Heart right ventricle (tissue), 16 donors: ENCODE measurements at regions not wholly inside any gene's neighbourhood (a gene's known extent, or its start where the extent isn't known, plus 50 kb on each side); places are given as distances from the start of the nearest gene placed in this dataset.

Experiments used
- ATAC-seq, 8 donors: fragments of 200-7000 bp; cut with Tn5 transposase; one replicate each; pipeline ENCODE4 v1.9.1; 2020; ENCODE audit warnings: mild to moderate bottlenecking in 8 of 8, moderate library complexity in 8 of 8, moderate number of reproducible peaks in 1 of 8
- DNase-seq, 2 donors: peaks; one replicate each; pipeline ENCODE4 v3.0.0-alpha.2; 2020
- H3K27ac ChIP-seq, 10 donors: fragments of 200-600 bp; sonication (generic) in 2 of 10; one replicate each; pipeline versions ENCODE4 v1.5.0 to v1.8.0; 2020 to 2022; ENCODE audit warnings: mild to moderate bottlenecking in 3 of 10
- H3K27me3 ChIP-seq, 7 donors: fragments of 200-600 bp; one replicate each; pipeline ENCODE4 v1.8.0; 2021 to 2022; ENCODE audit warnings: mild to moderate bottlenecking in 2 of 7
- H3K36me3 ChIP-seq, 9 donors: fragments of 200-600 bp; sonication (generic) in 1 of 9; one replicate each; pipeline versions ENCODE4 v1.5.0 to v1.8.0; 2020 to 2022; ENCODE audit warnings: mild to moderate bottlenecking in 2 of 9
- H3K4me1 ChIP-seq, 9 donors: fragments of 200-600 bp; sonication (generic) in 1 of 9; one replicate each; pipeline versions ENCODE4 v1.5.0 to v1.8.0; 2020 to 2022; ENCODE audit warnings: mild to moderate bottlenecking in 4 of 9
- H3K4me3 ChIP-seq, 10 donors: fragments of 200-600 bp; sonication (generic) in 2 of 10; one replicate each; pipeline versions ENCODE4 v1.5.0 to v1.8.0; 2020 to 2022; ENCODE audit warnings: mild to moderate bottlenecking in 7 of 10, moderate library complexity in 2 of 10
- H3K9me3 ChIP-seq, 11 donors: fragments of 200-600 bp in 10 of 11; sonication (generic) in 2 of 11; one replicate each; pipeline versions ENCODE4 v1.5.0 to v1.8.0; 2013 to 2022; ENCODE audit warnings: mild to moderate bottlenecking in 2 of 11, control low read depth in 1 of 11, moderate library complexity in 1 of 11
- CTCF ChIP-seq, 9 donors: fragments of 200-600 bp; sonication (generic) in 2 of 9; IDR thresholded peaks; one replicate each; pipeline versions ENCODE4 v1.5.0 to v1.8.0; 2021 to 2022; ENCODE audit warnings: antibody characterized with exemption in 9 of 9, mild to moderate bottlenecking in 5 of 9, moderate library complexity in 1 of 9
- WGBS, 2 donors: extraction: QIAGEN DNeasy Blood & Tissue Kit; methylation state at CpG; one replicate each; pipeline ENCODE4 v1.1.7; 2013; ENCODE audit warnings: inconsistent platforms in 1 of 2; 5-methylcytosine and 5-hydroxymethylcytosine counted together
- intact Hi-C, 10 donors: fragments of 100-400 bp; cut with DNase I; formaldehyde crosslinking; loops; one replicate each; pipeline versions ENCODE4 v1.11.1 to v1.14.2; 2022
- donor health status: Arrhythmogenic right ventricular cardiomyopathy.
- donor health status: ischemic (EF 13 %, LVEDD 7.1; RV severe dilation, severe dysfunction).
- donor health status: healthy with polysubstance abuse.
- donor health status: DM: no; HTN: yes; CAD: no.
- donor health status: DM: no; HTN: no; CAD: no.
- donor health status: ischemic (EF 25% LVEDD 6.9; RV normal size, moderate dysfunction).
- donor health status: ischemic (EF 25% LVEDD 5.7; RV mildly dilated, moderate dysfunction).
- donor health status: healthy.
- donor health status: DM: yes; HTN: yes; CAD: no.
- donor health status: Ischemic cardiomyopathy.
- donor health status: ischemic (EF 35%, LVEDD 5.7; RV mildly dilated, moderate dysfunction).
- donor health status: nonischemic (EF 11% LVEDD 7.7; RV severe dilation, severe dysfunction).
- donor health status: DM: yes; HTN: yes; CAD: no.
- donor health status: PGD.
- donor health status: ischemic (EF 29% LVEDD 5.4; RV normal size, mild dysfunction).
- donor health status: nonischemic (EF 23%, LVEDD 6.1; RV moderate dilation, normal function).

- Histone ChIP-seq H3K27ac (no peak overlapping the region), H3K4me1 (no peaks in the 10 kb centered on the region), H3K9me3 (no peaks in the 10 kb centered on the region), H3K36me3 (no peaks in the 10 kb centered on the region), H3K27me3 (peaks cover 0 to 13% (median 0%) of the 10 kb centered on the region in 7 donors), H3K4me3 (no peak overlapping the region)
- WGBS, 2 donors, result 51 to 52% methylated on average over 9 of the region's 9 CpGs
- DNase-seq (no peak), ATAC-seq (no peak)
- intact Hi-C loops, result no loop called here
- no peak for TF ChIP-seq CTCF (IDR thresholded peaks at IDR 0.05)
These were observed 179.3 kb downstream of the BARHL2 start for GRCh38 chr1:90537606-90538362.

- TF ChIP-seq CTCF (IDR thresholded peaks at IDR 0.05), result no peak
- H3K27me3 ChIP-seq, result peaks cover 0 to 13% (median 0%) of the 10 kb centered on the region in 7 donors
- intact Hi-C loops, result no loop called here
- 49 to 60% methylated on average over 6 of the region's 6 CpGs for WGBS, 2 donors
- H3K4me1 ChIP-seq, result no peaks in the 10 kb centered on the region
- no peaks in the 10 kb centered on the region for H3K36me3 ChIP-seq
- H3K9me3 ChIP-seq, result no peaks in the 10 kb centered on the region
- no peak for DNase-seq
- H3K4me3 ChIP-seq, result no peak overlapping the region
- ATAC-seq, result no peak
- H3K27ac ChIP-seq, result no peak overlapping the region
These were observed 182.3 kb downstream of the BARHL2 start for GRCh38 chr1:90534663-90535295.

GRCh38 chr1:90534116-90534515 lies 183.0 kb downstream of the BARHL2 start:
- intact Hi-C loops, result no loop called here
- WGBS, 2 donors, result 69 to 76% methylated on average over 6 of the region's 6 CpGs
- peaks cover 0 to 13% (median 0%) of the 10 kb centered on the region in 7 donors for H3K27me3 ChIP-seq
- ATAC-seq, result no peak
- DNase-seq, result no peak
- no peak overlapping the region for H3K4me3 ChIP-seq
- no peaks in the 10 kb centered on the region for H3K36me3 ChIP-seq
- H3K9me3 ChIP-seq, result no peaks in the 10 kb centered on the region
- H3K4me1 ChIP-seq, result no peaks in the 10 kb centered on the region
- H3K27ac ChIP-seq, result no peak overlapping the region
- TF ChIP-seq CTCF (IDR thresholded peaks at IDR 0.05), result no peak

GRCh38 chr1:90526954-90527353 lies 190.1 kb downstream of the BARHL2 start:
- TF ChIP-seq CTCF (IDR thresholded peaks at IDR 0.05), result no peak
- Histone ChIP-seq H3K27me3 (no peaks in the 10 kb centered on the region), H3K36me3 (no peaks in the 10 kb centered on the region), H3K9me3 (peaks cover 0 to 26% (median 6%) of the 10 kb centered on the region in 11 donors), H3K27ac (no peak overlapping the region), H3K4me1 (no peaks in the 10 kb centered on the region), H3K4me3 (no peak overlapping the region)
- DNase-seq (no peak), ATAC-seq (no peak)
- intact Hi-C loops, result no loop called here
